ENCODE measurements at regions not wholly inside any gene's neighbourhood (a gene's known extent, or its start where the extent isn't known, plus 50 kb on each side); places are given as distances from the start of the nearest gene placed in this dataset.

GRCh38 chr4:151908201-151908600 is 147.4 kb upstream of the GATB start:
- Histone ChIP-seq H3K9ac (ENCODE audit: low read depth, low read length, poor library complexity, severe bottlenecking) (no peak overlapping the region), H4K20me1 (ENCODE audit: insufficient read depth, low read length, poor library complexity, severe bottlenecking) (no peaks in the 10 kb centered on the region), H3K9me2 (replicated peaks; ENCODE audit: low read depth, low read length) (no peaks in the 10 kb centered on the region), H3K4me3 (ENCODE audit: low read length, poor library complexity, severe bottlenecking) (no peak overlapping the region), H3K36me3 (ENCODE audit: insufficient read depth, low read length) (no peaks in the 10 kb centered on the region), H3K4me2 (ENCODE audit: low read depth, low read length, poor library complexity, severe bottlenecking) (no peak overlapping the region), H3K27me3 (ENCODE audit: insufficient read depth, low read length, poor library complexity, severe bottlenecking) (no peaks in the 10 kb centered on the region), H3K79me2 (ENCODE audit: insufficient read depth, low read length) (no peaks in the 10 kb centered on the region), H3F3A (ENCODE audit: low read depth) (no peaks in the 10 kb centered on the region), H2AFZ (ENCODE audit: low read length) (no peak overlapping the region), H3K4me1 (ENCODE audit: insufficient read depth, low read length, poor library complexity, severe bottlenecking) (no peaks in the 10 kb centered on the region), H3K9me3 (ENCODE audit: insufficient read depth, low read depth, low read length) (no peaks in the 10 kb centered on the region; the same call in 1 of the 2 replicates)
- TF ChIP-seq EZH2phosphoT487 (IDR thresholded peaks at IDR 0.05; ENCODE audit: borderline replicate concordance) (no peak), CTCF (conservative IDR thresholded peaks at IDR 0.05; ENCODE audit: low read length) (no peak)

GRCh38 chr4:151906438-151906837 is 145.6 kb upstream of the GATB start:
- Histone ChIP-seq H4K20me1 (ENCODE audit: insufficient read depth, low read length, poor library complexity, severe bottlenecking) (no peaks in the 10 kb centered on the region), H3K9me3 (ENCODE audit: insufficient read depth, low read depth, low read length) (peaks cover 8% of the 10 kb centered on the region; the same call in 1 of the 2 replicates), H3F3A (ENCODE audit: low read depth) (no peaks in the 10 kb centered on the region), H3K9ac (ENCODE audit: low read depth, low read length, poor library complexity, severe bottlenecking) (no peak overlapping the region), H3K36me3 (ENCODE audit: insufficient read depth, low read length) (no peaks in the 10 kb centered on the region), H3K4me1 (ENCODE audit: insufficient read depth, low read length, poor library complexity, severe bottlenecking) (no peaks in the 10 kb centered on the region), H3K4me3 (ENCODE audit: low read length, poor library complexity, severe bottlenecking) (no peak overlapping the region), H3K4me2 (ENCODE audit: low read depth, low read length, poor library complexity, severe bottlenecking) (no peak overlapping the region), H3K27me3 (ENCODE audit: insufficient read depth, low read length, poor library complexity, severe bottlenecking) (no peaks in the 10 kb centered on the region), H3K9me2 (replicated peaks; ENCODE audit: low read depth, low read length) (no peaks in the 10 kb centered on the region), H3K79me2 (ENCODE audit: insufficient read depth, low read length) (no peaks in the 10 kb centered on the region), H2AFZ (ENCODE audit: low read length) (no peak overlapping the region)
- TF ChIP-seq CTCF (conservative IDR thresholded peaks at IDR 0.05; ENCODE audit: low read length) (no peak), EZH2phosphoT487 (IDR thresholded peaks at IDR 0.05; ENCODE audit: borderline replicate concordance) (no peak)

- no peaks in the 10 kb centered on the region for H4K20me1 ChIP-seq (ENCODE audit: insufficient read depth, low read length, poor library complexity, severe bottlenecking)
- H3K4me1 ChIP-seq (ENCODE audit: insufficient read depth, low read length, poor library complexity, severe bottlenecking): no peaks in the 10 kb centered on the region
- TF ChIP-seq CTCF (conservative IDR thresholded peaks at IDR 0.05; ENCODE audit: low read length) (no peak), EZH2phosphoT487 (IDR thresholded peaks at IDR 0.05; ENCODE audit: borderline replicate concordance) (no peak)
- peaks cover 8% of the 10 kb centered on the region; the same call in 1 of the 2 replicates for H3K9me3 ChIP-seq (ENCODE audit: insufficient read depth, low read depth, low read length)
- no peaks in the 10 kb centered on the region for H3K27me3 ChIP-seq (ENCODE audit: insufficient read depth, low read length, poor library complexity, severe bottlenecking)
- no peak overlapping the region for H3K4me3 ChIP-seq (ENCODE audit: low read length, poor library complexity, severe bottlenecking)
- H3K9ac ChIP-seq (ENCODE audit: low read depth, low read length, poor library complexity, severe bottlenecking): no peak overlapping the region
- H3F3A ChIP-seq (ENCODE audit: low read depth): no peaks in the 10 kb centered on the region
- H3K4me2 ChIP-seq (ENCODE audit: low read depth, low read length, poor library complexity, severe bottlenecking): no peak overlapping the region
- no peaks in the 10 kb centered on the region for H3K79me2 ChIP-seq (ENCODE audit: insufficient read depth, low read length)
- no peaks in the 10 kb centered on the region for H3K36me3 ChIP-seq (ENCODE audit: insufficient read depth, low read length)
- no peak overlapping the region for H2AFZ ChIP-seq (ENCODE audit: low read length)
- H3K9me2 ChIP-seq (replicated peaks; ENCODE audit: low read depth, low read length): no peaks in the 10 kb centered on the region
Observed at GRCh38 chr4:151905197-151905596, 144.4 kb upstream of the GATB start.

All from Loucy (cell line).